ENCODE measurements at regions not wholly inside any gene's neighbourhood (a gene's known extent, or its start where the extent isn't known, plus 50 kb on each side); places are given as distances from the start of the nearest gene placed in this dataset.

DNA sequence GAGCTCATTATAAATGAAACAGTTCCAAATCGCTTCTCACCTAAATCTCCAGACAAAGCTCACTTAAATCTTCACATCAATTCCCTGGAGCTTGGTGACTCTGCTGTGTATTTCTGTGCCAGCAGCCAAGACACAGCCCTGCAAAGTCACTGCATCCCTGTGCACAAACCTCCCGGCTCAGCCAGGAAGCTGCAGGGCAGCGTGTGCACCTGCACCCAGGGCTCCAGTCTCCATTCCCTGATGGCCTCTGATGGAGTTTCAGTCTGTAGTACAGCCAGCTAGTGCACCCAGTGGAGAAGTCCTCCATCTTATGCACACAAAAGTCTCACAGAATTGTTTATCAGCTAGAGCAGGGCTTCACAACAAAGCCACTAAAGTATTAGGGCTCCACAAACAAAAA, 51.1 kb upstream of the PRSS58 start:
- TF ChIP-seq POU2F2 (IDR thresholded peaks at IDR 0.05; ENCODE audit: low read depth, low read length) (no peak), PAX5 (IDR thresholded peaks at IDR 0.05; ENCODE audit: insufficient read depth, low read length, severe bottlenecking) (no peak), POLR2AphosphoS5 (IDR thresholded peaks at IDR 0.05; ENCODE audit: low read depth, low read length) (no peak), POLR2A (IDR thresholded peaks at IDR 0.05; ENCODE audit: low read depth, low read length) (no peak), SPI1 (IDR thresholded peaks at IDR 0.05; ENCODE audit: low read depth, low read length) (no peak), TAF1 (IDR thresholded peaks at IDR 0.05; ENCODE audit: low read depth, low read length) (no peak)
- DNase-seq (ENCODE audit: insufficient read length, low spot score) = no peak
- no peak for FAIRE-seq

DNA sequence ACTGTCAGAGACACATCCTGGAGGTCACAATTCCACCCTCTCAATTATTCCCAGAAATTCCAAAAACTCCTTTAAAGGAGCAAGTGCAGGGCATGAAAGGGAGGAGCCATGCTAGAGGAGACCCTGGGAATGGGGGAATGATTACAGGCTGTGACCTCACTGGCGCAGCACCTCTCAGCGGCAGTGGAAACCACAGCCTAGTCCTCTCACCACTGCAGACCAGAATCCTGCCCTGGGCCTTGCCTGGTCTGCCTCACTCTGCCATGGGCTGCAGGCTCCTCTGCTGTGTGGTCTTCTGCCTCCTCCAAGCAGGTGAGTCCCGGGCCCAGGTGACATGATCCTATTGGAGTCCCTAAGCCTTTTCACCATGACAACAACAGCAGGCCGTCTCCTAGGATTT, 50.5 kb upstream of the PRSS58 start:
- DNase-seq (ENCODE audit: insufficient read length, low spot score) (no peak), FAIRE-seq (no peak)
- TF ChIP-seq POLR2AphosphoS5 (IDR thresholded peaks at IDR 0.05; ENCODE audit: low read depth, low read length) = no peak
- TF ChIP-seq POLR2A (IDR thresholded peaks at IDR 0.05; ENCODE audit: low read depth, low read length) = no peak
- no peak for TF ChIP-seq TAF1 (IDR thresholded peaks at IDR 0.05; ENCODE audit: low read depth, low read length)
- TF ChIP-seq POU2F2 (IDR thresholded peaks at IDR 0.05; ENCODE audit: low read depth, low read length) = no peak
- TF ChIP-seq SPI1 (IDR thresholded peaks at IDR 0.05; ENCODE audit: low read depth, low read length) = no peak
- no peak for TF ChIP-seq PAX5 (IDR thresholded peaks at IDR 0.05; ENCODE audit: insufficient read depth, low read length, severe bottlenecking)
